C1 segment of cervical spinal cord (tissue), 14 donors: ENCODE measurements at regions not wholly inside any gene's neighbourhood (a gene's known extent, or its start where the extent isn't known, plus 50 kb on each side); places are given as distances from the start of the nearest gene placed in this dataset.
A peak's percentile ranks its signal among the peaks of the same experiment; 100 is the strongest.
"Not testable (repeated sequence)": the region's sequence is repeated elsewhere in the genome, so short reads cannot be mapped to it uniquely, and the experiment has no call there.

Experiments
- DNase-seq, 14 donors: peaks; one replicate each; lab custom pipeline; 2025; lab: John Stamatoyannopoulos, UW

DNA sequence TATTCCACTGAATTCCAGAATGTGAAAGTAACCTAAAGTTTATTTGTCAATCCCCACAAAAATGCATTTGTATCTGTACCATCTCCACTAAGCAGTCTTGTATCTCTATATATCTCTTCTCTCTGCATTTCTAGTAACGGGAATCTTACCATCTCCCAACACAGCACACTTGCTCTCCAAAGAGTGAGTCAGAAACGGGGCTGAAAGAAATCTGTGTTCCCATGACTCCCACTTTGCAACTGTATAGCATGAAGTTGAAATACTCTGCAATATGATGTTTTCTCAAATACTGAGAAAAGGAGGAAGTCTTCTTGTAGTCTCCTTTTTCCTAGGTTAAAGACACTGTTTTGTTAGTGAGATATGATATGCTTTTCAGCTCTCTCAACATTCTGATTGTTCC is 848.8 kb upstream of the ACO1 start:
- no peak for DNase-seq

DNA sequence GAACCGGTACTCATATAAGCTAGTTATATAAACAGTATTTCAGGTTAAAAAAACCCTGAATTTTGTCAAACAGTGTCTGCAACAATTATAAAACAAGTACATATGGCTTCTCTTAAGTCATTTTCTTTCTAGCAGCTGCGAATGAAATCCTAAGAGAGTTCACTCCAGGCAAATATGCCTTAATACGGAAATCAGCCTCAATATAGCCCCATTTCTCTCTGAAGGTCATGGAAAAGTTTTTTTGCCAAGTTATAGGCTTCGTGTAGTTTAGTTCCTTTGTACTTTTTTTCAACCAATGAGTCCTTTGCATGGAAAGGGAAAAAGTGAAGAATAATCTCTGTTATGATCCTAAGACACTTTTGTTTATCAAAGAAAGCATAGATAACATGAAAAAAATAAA is 848.0 kb upstream of the ACO1 start:
- no peak for DNase-seq

DNA sequence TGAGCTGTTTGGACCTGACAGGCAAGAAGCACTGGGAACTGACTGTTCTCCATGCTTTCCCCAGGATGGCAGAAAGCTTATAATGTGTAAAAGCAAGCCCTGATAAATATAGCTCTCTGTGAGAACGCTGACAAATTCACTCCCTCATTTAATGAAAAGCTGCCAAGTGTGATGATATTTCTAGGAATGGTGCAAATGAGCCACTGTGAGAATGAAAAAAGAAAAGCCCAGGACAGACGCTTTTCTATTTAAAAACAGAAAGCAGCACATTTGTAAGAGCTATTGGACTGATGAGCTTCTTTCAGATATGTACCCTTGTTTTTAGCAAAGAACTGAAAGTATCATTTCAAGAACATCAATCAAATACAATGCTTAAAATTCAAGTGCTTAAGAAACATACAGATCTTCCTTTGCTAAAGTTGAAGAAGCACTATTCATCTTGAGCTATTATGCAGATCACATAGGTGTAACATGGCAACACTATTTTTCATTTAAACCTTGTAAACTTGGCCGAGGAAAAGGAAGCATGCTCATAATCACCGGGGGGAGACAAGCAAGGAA is 842.6 kb upstream of the ACO1 start:
- no peak for DNase-seq

DNA sequence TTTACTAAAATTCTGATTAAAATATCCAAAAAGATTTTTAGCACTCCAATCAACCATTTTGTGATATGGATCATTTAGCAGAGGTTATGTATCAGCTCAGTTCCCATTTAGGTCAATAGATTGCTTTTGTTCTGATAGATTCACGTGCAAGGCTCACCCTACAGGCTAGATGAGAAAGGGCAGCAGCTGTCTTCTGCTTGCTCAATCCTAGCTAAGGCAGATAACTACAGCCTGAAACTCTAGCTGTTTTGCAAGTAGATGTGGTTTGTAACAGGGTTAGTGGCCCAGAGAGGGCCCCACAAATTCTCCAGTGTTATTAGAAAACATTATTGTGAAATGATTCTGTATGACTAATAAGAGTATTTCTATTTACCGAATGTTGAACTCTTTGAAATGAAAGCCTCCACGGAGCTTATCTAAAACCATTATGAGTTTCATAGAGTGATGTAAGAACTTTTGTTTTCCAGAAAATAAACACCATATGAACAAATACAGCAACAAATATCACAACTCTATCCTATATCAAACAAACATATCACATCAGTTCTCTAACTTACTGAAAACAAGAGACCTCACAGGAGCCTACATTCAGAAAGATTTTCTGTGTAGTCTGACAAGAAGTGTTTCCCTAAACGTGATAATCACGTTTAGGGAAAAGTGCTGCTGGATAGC is 841.9 kb upstream of the ACO1 start:
- DNase-seq: peak in 1 of 14 donors; percentile 17

DNA sequence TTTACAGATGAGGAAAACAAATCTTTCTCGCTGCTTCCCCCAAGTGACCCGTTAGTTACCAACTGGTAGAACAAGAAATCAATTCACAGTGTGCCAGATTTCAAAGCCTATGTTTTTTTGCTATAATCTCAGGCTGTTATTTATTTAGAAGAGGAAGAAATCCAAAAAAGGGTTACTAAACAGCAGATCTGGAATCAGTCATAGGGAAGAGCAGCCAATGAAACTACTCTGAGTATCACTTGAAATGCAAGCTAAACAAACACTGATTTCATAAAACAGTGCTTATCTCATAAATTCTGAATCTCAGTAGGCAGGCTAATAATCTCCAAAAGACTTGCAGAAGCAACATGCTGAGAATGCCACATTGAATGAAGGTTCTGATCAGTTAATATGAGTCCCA is 829.5 kb upstream of the ACO1 start:
- DNase-seq: no peak

DNA sequence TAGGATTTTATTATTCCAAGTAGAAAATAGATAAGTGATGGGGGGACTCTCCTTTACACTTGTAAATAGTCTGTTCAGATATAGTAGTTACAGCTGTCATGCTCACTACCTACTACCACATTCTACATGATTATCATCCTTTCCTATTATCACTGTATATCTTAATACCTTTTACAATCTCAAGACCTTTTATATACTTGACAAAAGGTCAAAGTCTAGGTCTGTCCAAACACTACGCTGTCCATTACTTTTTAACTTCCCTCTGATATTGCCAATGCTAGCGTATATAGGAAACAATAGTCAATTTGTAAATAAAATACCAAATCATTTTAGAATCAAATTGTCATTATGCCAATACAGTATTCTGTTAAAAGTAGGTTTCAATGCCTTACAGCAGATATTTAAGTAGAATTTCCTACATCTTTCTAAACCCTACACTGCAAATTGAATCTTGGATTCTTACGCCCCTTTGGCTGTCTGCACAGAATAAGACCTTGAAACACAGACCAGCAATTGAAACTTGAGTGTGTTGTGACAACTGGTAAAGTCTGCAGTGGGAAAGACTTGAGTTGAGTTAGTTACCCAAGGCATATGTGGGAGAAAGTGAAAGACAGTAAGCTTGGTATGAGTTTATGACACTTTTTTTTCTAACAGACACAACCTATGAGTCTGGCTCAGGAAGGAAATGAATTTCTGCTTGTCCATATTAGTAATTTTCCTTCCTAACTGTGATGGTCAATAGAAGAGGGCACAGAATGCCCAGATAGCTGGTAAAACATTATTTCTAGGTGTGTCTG is 827.6 kb upstream of the ACO1 start:
- no peak for DNase-seq

DNA sequence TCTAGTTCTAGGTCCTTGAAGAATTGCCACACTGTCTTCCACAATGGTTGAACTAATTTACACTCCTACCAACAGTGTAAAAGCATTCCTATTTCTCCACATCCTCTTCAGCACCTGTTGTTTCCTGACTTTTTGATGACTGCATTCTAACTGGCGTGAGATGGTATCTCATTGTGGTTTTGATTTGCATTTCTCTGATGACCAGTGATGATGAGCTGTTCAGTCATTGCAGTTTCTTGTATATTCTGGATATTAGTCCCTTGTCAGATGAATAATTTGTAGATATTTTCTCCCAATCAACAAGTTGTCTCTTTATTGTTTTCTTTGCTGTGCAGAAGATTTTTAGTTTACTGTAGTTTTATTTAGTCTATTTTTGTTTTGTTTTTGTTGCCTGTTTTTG is 812.3 kb upstream of the ACO1 start:
- not testable (repeated sequence) for DNase-seq

DNA sequence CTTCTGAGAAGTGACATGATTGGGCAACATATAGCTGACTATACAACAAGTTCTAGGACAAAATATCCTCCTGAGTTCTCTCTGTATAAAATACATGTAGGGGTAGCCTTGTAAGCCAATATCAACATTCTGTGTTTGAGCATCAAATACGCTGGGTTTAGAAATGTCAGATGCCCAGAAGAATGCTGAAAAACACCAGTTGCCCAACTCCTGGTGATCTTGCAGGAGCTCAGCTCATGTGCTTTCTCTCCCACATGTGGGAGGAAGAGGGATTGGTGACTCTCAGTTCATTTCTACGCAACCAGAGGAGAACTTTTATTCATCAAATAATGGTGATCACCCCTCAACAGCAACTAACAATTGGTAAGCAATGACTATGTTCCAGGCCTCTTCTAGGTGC is 810.9 kb upstream of the ACO1 start:
- DNase-seq: no peak

DNA sequence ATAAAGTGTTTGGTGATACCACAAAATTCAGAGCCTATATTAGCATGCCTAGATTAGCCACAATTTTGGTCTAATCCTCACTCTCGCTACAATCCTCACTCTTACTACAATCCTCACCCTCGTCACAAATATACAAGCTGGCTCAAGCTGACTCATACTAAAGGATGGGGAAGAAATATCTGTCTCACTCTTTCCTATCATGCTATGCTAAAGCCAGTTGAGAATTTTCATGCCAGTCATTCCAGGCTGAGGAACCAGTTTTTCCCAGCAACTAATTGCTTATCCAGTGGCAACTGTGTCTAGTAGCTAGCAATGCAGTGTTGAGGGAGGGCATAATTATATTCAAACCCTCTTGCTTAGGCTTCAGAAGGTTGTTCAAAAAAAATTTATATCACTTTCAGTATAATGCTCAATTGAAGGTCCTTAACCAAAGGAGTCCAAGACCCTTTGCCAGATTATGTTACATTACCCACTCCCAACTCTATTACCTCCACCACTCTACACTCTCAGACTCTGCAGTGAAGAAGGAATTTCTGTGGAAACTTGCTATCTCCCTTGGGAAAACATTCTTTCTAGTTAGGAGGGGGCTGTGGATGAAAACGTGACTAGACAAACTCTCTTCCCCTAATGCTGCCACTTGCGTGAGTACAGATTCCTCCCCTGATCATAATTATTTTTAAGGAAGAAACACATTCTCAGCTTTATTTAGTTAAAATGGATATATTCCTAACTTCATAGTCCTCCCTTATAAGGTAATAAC is 810.3 kb upstream of the ACO1 start:
- no peak for DNase-seq

DNA sequence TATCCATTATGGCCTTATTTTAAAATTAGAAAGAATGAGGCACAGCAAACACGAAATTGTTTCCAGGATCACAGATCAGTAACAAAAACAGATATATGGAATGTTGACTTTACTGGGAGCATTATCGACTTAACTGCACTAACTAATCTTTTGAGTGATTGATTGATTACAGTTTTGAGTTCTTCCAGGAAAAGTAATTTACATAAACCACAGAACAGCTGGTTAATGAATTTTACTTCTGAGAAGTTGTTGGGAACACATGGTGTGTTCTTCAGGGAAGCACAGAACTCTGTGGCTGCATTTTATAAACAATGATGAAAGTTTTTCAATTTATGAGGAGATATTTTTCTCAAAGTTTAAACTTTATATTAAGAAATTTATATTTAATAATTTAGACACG is 802.4 kb upstream of the ACO1 start:
- DNase-seq: no peak

DNA sequence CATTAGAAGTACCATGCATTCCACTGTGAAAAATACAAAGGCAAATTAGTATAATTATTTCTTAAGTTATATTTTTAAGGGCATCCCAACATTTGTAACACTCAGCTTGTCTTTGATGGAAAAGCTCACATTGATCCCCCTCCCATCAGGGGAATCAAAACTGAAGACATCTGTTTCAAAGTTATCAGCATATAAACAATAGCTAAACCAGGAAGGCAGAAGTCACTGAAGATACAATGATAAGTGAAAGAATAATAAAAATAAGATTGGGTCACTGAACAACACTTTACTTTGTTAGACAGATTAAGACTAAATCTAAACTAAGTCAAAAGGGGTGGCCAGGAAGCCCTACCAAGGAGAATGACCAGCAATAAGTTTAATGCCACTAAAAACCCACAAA is 801.9 kb upstream of the ACO1 start:
- DNase-seq: no peak

DNA sequence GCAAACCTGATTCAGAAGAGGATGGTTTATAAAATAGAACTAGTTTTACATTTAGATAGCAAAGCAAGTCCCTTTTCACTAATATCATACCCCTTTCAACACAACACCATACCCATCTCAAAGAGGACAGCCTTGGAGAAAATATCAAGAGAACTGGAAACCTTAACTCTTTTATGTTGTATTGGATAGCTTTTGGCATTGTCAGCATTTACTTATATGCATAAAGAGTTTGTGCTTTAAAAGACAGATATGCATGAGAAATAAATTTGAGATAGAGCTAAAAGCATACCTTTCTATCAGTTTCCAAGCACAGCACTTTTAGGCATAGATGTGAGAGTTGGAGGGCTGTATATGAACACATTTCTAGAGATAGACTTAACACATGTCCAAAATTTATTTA is 799.3 kb upstream of the ACO1 start:
- no peak for DNase-seq

DNA sequence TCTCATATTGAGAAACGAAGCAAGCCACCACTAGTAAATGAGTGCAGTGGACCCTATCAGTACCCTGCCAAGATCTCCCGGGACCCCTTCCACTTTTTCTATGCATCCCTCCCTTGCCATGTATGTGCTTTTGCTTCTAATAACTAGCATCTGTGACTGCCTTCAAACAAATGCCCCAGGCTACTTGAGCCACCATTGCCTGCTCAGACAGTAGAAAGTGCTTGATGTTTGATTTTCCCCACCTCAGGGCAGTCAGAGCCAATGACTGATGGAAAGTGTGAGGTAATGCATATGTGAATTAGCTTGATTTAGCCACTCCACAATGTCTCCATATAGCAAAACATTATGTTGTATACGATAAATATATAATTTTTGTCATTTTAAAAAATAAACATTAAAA is 797.3 kb upstream of the ACO1 start:
- DNase-seq: no peak

DNA sequence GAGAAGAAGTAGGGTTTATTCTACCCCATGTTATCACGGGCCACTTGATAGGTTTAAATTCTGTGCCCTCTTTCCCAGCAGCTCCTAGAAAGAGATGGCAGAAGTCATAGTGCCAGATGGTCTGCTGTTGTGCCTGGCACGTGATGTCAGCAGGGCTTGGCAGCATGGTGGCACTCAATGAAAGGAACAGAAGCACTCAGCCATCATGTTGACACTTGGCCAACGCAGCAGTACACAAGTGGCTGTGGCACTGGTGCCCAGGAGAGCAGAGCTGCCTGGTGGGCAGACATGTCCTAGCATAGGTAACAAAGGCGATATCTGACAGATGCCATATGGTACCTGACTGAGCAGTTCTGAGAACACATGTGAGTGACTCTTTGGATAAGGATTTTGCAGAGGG is 796.4 kb upstream of the ACO1 start:
- no peak for DNase-seq

DNA sequence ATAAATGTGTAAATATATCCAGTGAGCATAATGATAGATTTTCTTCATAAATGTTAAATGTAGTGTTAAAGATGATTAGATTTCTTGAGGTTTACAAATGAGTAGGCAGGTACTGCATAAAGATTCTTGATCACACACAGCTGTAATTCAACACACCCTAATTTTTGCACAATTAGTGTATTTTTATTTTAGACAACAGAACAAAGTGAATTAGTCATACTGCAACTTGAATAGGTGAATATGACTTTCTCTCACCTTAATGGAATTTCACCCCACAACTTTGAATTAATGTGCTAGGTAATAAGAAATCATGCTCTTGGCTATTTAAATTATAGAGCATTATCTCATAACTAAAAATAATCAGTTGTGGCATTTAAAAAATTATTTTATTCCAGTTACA is 795.7 kb upstream of the ACO1 start:
- no peak for DNase-seq

DNA sequence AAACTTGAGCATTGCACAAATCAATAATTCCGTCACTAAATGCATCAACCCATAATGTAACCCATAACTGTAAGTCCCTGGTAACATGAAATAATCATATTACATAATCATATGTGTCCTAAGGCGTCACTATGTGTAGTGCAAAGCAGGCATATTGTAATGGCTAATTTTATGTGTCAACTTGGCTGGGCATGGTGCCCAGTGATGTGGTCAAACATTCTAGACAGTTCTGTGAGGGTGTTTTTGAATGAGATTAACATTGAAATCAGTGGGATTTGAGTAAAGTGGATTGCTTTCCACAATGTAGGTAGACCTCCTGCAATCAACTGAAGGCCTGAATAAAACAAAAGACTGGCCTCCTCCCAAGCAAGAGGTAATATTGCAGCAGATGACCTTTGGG is 794.4 kb upstream of the ACO1 start:
- no peak for DNase-seq

DNA sequence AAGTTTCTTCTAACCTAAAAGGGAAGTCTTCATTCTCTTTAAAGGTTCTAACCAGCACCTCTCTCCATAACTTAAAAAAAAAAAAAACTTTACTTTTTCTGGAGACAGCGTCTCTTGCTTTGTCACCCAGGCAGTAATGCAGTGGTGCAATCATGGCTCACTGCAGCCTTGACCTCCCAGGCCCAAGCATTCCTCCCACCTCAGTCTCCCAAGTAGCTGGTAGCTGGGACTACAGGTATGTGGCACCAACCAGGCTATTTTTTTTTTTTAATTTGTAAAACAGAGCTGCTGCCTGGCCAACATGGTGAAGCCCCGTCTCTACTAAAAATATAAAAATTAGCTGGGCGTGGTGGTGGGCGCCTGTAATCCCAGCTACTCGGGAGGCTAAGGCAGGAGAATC is 787.4 kb upstream of the ACO1 start:
- DNase-seq: not testable (repeated sequence)

DNA sequence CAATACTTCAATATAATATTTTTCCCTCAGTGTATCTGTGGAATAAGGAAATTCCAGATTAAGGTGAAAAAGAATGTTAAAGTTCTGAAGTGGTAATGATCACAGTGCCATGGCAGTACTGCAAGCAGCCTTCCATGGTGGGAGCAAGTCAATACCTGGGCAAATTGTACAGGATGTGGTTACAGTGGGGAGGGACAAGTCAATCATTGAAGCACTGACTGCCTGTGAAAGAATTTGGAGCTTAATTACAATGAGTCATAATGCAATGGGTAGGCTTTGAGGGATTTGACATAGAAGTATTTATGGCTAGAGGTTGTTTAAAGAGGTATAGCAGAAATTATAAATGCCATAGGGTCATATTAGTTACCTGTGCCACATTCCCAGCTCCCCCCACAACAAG is 786.5 kb upstream of the ACO1 start:
- no peak for DNase-seq

DNA sequence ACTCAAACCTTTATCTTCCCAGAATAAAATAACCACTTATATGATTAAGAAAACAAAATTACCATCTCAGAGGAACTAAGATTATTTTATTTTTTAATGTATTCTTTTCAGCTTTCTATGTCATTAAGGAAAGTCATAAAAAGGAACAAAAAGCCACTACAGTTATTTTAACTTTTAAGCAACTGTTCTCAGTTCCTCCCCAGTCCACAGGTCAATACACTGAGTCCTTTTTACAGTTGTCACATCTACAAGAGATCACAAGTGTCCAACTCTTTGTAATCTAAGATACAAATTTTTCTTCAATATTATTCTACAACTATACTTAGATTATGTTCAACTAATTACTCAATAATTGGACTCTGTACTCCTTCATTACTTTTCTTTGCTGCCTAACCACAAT is 782.8 kb upstream of the ACO1 start:
- DNase-seq: no peak

DNA sequence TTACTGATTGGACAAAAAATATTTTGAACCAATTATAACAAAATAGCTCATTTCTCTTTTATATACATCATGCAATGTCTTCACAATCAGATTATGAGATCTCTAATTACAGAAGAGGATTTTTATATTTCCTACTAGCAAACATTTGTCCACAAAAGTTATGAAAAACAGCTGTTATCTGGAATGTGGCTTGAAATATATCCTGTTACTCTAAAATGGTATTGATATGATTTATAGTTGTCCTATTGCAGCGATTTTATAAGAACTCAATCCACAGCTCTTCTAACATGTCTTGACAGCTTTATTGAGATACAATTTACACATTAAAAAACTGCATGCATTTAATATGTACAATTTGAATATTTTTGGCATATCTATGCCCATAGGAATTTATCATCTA is 779.9 kb upstream of the ACO1 start:
- DNase-seq: no peak

DNA sequence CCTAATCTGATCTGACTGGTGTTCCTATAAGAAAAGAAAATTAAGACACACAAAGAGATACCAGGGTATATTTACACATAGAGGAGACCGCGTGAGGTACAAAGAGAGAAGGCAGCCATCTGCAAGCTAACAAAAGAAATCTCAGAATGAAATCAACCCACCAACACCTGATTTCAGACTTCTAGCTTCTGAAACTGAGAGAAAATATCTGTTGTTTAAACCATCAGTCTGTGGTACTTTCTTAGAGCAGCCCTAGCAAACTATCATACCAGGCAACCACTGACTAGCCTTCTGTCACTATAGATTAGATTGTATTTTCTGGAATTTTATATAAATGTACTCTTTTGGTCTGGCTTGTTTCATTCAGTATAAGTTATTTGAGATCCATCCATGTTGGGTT is 779.3 kb upstream of the ACO1 start:
- DNase-seq: no peak

DNA sequence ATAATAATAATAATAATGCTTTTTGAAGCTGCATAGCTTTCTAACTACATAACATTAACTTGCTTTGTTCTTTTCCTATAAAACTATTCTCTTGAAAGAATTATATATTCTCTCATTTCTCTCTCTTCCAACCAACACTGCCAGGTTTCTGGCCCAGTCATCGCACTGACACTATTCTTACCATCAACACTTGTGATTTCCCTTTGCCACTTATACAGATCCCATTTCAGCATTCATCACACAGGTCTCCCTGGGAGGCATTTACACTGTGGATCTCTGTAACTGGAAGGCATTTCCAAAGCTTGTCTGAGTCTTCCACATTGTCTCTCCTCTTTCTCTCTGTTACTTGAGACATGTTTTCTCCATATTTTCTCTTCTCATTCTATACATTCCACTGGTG is 777.8 kb upstream of the ACO1 start:
- no peak for DNase-seq

DNA sequence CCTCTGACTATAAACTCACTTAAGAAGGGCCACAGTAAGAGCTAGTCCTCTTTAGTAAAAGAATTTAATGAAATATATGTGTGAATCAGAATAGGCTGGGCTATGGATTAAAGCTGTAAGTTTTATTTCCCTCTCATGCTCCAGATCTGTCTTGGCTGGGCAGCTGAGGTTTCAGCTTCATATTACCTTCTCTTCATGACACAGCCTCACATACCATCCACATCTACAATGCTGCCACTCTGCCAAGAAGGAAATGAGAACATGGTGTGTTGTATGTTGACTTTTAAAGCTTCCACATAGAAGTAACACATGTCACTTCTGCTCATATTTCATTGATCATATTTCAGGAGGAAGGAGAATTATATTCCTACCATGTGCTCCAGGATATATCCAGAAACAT is 776.0 kb upstream of the ACO1 start:
- no peak for DNase-seq
